A673 (cell line): ENCODE measurements at regions not wholly inside any gene's neighbourhood (a gene's known extent, or its start where the extent isn't known, plus 50 kb on each side); places are given as distances from the start of the nearest gene placed in this dataset.

Source experiments
- CTCF ChIP-seq: fragments of 300-800, 200-600 bp; sonication (generic); conservative IDR thresholded peaks from 2 replicates; pipeline ENCODE4 v1.5.1; 2017; ENCODE audit warnings: low read depth, mild to moderate bottlenecking, antibody characterized with exemption, low read length, moderate library complexity, mixed read lengths
- EZH2 ChIP-seq: fragments of 200-600 bp; sonication (generic); IDR thresholded peaks from 2 replicates; pipeline ENCODE4 v1.6.1; 2017; ENCODE audit warnings: borderline replicate concordance, low read depth, mild to moderate bottlenecking, mixed read lengths, antibody characterized with exemption, low read length; ENCODE audit not compliant: poor library complexity, severe bottlenecking

- TF ChIP-seq CTCF (peak; percentile 52), EZH2 (no peak)
Measured at GRCh38 chr3:25904206-25904605, 114.3 kb downstream of the OXSM start.
